ENCODE measurements at regions not wholly inside any gene's neighbourhood (a gene's known extent, or its start where the extent isn't known, plus 50 kb on each side); places are given as distances from the start of the nearest gene placed in this dataset.
A peak's percentile ranks its signal among the peaks of the same experiment; 100 is the strongest.

GRCh38 chr11:70643642-70644041 is 245.3 kb downstream of the CTTN start:
- DNase-seq = no peak
- no peak for TF ChIP-seq POLR2A (IDR thresholded peaks at IDR 0.05; ENCODE audit: low read length)
- no peak for TF ChIP-seq GATA1 (IDR thresholded peaks at IDR 0.05; ENCODE audit: low read depth, low read length)

DNA sequence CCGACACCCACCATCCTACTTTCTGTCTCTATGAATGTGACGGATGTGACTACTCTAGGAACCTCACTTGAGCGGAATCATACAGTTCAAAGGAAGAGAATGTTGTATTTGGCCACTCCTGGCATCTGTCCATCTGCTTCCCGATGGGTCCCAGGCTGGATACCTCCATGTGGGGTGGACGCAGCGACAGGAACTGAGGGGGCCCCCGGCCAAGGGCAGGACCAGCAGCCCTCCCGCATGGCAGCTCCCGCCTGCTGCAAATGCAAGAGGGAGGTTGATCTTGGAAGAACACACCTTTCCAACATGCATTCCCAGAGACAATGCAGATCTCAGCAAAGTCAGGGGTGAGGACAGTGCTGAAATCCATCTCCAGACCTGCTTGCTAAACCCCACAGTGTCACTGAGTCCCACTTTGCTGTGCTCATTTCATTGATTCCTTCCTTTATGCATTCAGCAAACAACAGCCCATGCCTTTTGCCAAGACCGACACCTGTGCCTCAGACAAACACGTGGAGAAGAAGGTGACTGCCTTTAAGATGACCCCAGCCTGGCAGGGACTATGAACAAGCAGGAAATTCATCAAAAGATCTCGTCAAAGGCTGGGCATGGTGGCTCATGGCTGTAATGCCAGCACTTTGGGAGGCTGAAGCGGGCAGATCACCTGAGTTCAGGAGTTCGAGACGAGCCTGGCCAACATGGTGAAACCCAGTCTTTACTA is 246.2 kb downstream of the CTTN start:
- TF ChIP-seq GATA1 (IDR thresholded peaks at IDR 0.05; ENCODE audit: low read depth, low read length) = no peak
- no peak for TF ChIP-seq POLR2A (IDR thresholded peaks at IDR 0.05; ENCODE audit: low read length)
- DNase-seq = no peak

DNA sequence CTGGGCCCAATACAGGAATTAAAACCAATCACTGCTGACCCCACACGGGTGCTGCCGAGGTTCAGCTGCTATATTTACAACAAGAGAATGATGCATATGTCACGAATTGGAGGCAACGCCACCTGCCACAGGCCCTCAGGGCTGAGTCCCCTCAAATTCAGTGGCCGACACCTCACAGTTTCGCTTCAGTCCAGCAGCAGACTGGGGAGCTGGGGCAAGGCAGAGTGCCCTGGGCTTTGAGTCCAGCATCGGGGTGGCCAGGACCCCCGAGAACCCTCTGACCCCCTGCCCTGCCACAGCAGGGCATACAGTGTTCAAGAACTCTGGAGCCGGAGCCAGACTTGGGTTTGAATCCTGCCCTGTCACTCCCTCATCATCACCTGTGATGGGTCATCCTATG is 247.2 kb downstream of the CTTN start:
- TF ChIP-seq GATA1 (IDR thresholded peaks at IDR 0.05; ENCODE audit: low read depth, low read length) (no peak), POLR2A (IDR thresholded peaks at IDR 0.05; ENCODE audit: low read length) (no peak)
- no peak for DNase-seq

GRCh38 chr11:70646272-70647049 is 248.1 kb downstream of the CTTN start:
- TF ChIP-seq POLR2A (IDR thresholded peaks at IDR 0.05; ENCODE audit: low read length) (no peak), GATA1 (IDR thresholded peaks at IDR 0.05; ENCODE audit: low read depth, low read length) (no peak)
- no peak for DNase-seq

DNA sequence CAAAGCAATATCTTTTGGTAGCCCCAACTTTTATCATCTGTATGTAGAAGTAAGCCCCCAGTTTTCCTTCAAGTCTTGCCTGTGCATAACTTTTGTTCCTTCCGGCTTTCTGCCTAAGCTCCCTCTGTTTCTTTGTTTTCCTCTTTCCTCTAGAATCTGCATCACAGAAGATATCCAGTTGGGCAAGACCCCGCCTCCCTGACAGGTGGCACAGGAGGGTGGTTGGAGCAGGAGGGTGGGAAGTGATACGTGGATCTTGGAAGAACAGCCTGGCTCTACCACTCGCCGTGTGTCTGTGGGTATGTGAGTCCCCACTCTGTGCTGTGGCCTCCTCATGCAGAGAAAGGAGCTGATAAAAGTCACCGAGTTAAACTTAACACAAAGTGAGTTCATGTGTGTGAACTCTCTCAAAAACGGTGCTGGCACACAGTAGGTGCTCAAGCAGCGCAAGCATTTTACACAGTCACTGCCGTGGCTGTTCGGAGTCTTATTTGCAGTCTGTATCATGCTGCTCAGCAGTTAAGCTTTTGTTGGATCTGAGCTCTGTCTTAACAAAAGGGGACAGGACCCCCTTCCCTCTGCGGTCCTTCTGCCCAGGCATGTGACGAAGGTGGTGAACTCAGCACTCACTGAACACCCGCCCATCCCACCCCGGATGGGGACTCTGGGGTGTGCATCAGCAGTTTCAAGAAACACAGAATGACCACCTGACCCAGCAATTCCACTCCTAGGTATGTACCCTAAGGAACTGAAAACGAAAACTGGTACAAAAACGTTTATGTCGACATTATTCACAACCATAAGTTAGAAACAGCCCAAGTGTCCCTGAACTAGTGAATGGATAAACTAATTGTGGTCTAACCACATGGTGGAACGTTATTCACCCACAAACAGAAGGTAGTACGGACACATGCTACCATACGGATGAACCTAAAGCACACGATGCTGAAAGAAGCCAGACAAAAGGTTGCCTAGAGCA is 249.1 kb downstream of the CTTN start:
- DNase-seq = no peak
- TF ChIP-seq GATA1 (IDR thresholded peaks at IDR 0.05; ENCODE audit: low read depth, low read length) (no peak), POLR2A (IDR thresholded peaks at IDR 0.05; ENCODE audit: low read length) (no peak)

- DNase-seq = peak; percentile 53 to 64
These were observed 252.0 kb downstream of the CTTN start for GRCh38 chr11:70650075-70650909.

DNA sequence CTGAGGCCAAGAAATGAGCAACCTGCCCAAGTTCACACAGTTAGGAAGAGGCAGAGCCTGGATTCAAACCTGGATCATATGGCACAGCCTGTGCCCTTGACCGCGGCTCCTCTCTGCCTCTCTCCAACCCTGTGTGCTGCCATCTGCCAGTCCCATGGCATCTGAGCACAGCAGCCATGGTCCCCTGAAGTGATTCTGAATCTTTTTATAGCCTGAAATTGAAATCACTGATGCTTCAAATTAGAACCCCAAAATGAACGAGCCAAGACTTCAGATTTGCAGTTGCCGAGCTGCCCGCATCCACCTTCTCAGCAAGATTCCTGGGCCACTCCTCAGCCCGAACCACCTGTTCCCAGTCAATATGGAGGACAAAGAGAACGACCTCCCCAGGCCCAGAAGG is 252.7 kb downstream of the CTTN start:
- TF ChIP-seq POLR2A (IDR thresholded peaks at IDR 0.05; ENCODE audit: low read length) (no peak), GATA1 (IDR thresholded peaks at IDR 0.05; ENCODE audit: low read depth, low read length) (no peak)
- DNase-seq = no peak

More at GRCh38 chr11:70650075-70650909, 252.0 kb downstream of the CTTN start:
- TF ChIP-seq GATA1 (IDR thresholded peaks at IDR 0.05; ENCODE audit: low read depth, low read length) = no peak
- TF ChIP-seq POLR2A (IDR thresholded peaks at IDR 0.05; ENCODE audit: low read length) = no peak

DNA sequence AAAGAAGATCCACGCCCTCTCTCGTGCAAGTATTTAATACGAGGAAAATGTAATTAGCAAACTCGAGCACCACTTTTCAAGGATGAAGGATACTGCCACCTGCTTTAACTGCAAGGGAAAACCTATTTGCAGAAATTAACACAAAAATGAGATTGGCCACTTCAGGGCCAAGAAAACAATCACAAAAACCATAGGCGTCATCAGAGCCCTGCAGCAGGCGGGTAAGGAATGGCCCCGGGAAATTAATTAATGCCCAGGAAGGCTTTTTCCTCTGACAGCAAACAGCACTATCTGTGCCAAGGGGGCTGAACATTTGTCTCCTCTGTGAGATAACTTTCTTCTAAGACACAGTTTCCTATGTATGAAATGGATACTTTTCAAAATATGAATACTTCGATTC is 255.7 kb downstream of the CTTN start:
- no peak for TF ChIP-seq POLR2A (IDR thresholded peaks at IDR 0.05; ENCODE audit: low read length)
- TF ChIP-seq GATA1 (IDR thresholded peaks at IDR 0.05; ENCODE audit: low read depth, low read length) = no peak

GRCh38 chr11:70655816-70656215 is 257.5 kb downstream of the CTTN start:
- DNase-seq = no peak
- TF ChIP-seq POLR2A (IDR thresholded peaks at IDR 0.05; ENCODE audit: low read length) (no peak), GATA1 (IDR thresholded peaks at IDR 0.05; ENCODE audit: low read depth, low read length) (no peak)

More for the DNA sequence above, 255.7 kb downstream of the CTTN start:
- no peak for DNase-seq

DNA sequence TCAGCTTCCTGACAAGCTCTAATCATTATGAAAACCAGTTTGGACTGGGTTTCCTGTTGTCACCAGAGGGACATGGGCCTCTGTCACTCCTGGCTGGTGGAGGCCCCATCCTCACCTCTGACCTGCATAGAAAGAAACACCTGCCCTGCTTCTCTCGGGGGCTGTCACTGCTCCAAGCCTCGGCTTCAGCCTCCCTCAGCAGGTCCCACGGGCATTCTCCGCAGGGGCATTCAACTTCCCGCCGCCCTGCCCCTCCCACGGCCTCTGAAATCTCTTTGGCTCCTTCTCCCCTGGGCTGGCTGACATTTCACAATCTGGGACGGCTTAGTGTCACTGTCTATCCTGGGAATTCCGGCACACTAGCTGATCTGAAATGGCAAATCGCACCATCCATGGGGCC is 257.9 kb downstream of the CTTN start:
- no peak for TF ChIP-seq POLR2A (IDR thresholded peaks at IDR 0.05; ENCODE audit: low read length)
- no peak for TF ChIP-seq GATA1 (IDR thresholded peaks at IDR 0.05; ENCODE audit: low read depth, low read length)

GRCh38 chr11:70660059-70660888 is 261.9 kb downstream of the CTTN start:
- no peak for TF ChIP-seq GATA1 (IDR thresholded peaks at IDR 0.05; ENCODE audit: low read depth, low read length)
- no peak for TF ChIP-seq POLR2A (IDR thresholded peaks at IDR 0.05; ENCODE audit: low read length)
- no peak for DNase-seq

More for the DNA sequence above, 257.9 kb downstream of the CTTN start:
- DNase-seq = no peak

DNA sequence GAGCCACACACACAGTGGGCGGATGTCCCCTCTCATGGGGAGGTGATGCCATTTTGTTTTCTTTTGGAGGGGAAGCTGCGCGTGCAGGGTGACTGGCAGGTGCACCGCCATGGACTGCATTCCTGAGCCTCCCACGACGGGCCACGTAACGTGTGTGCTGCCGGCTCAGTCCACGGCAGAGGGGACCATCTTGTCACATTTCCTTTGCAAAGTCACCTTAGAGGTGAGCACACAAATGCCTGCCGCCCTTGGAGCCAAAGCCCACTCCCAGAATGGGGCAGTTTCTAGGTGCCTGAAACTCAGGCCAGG is 262.5 kb downstream of the CTTN start:
- TF ChIP-seq GATA1 (IDR thresholded peaks at IDR 0.05; ENCODE audit: low read depth, low read length) (no peak), POLR2A (IDR thresholded peaks at IDR 0.05; ENCODE audit: low read length) (no peak)
- no peak for DNase-seq

All from erythroblast (primary cell).